Common myeloid progenitor, CD34-positive (primary cell): ENCODE measurements at regions not wholly inside any gene's neighbourhood (a gene's known extent, or its start where the extent isn't known, plus 50 kb on each side); places are given as distances from the start of the nearest gene placed in this dataset.

ENCODE experiments used
- CTCF ChIA-PET: fragments of 350-600 bp; sonication (Branson Sonifier 250); formaldehyde crosslinking; loops from one replicate; lab custom pipeline; 2021; ENCODE audit warnings: antibody characterized with exemption; lab: Charles Lee
- POLR2A ChIA-PET: fragments of 350-600 bp; sonication (Branson Sonifier 250); formaldehyde crosslinking; loops from one replicate; lab custom pipeline; 2021; ENCODE audit warnings: antibody characterized with exemption; lab: Charles Lee
- DNase-seq, 3 donors: peaks; one replicate each; pipeline versions ENCODE4 v3.0.0 to v3.0.0-alpha.2; 2013
- H3K27ac ChIP-seq, 2 experiments: 1 replicate in 1 of 2; 2 replicates in 1 of 2; pipeline ENCODE4 v1.7.0; 2013; ENCODE audit warnings: inconsistent platforms in 2 of 2, low read length in 2 of 2, mild to moderate bottlenecking in 2 of 2, low read depth in 1 of 2, moderate library complexity in 1 of 2; ENCODE audit not compliant: severe bottlenecking in 2 of 2, insufficient read depth in 1 of 2, poor library complexity in 1 of 2
- H3K27me3 ChIP-seq, 5 experiments: replicated peaks in 2 of 5; 1 replicate in 3 of 5; 2 replicates in 2 of 5; pipeline versions ENCODE4 v1.6.1 to v1.7.0; 2013; ENCODE audit warnings: low read length in 4 of 5, mild to moderate bottlenecking in 2 of 5, moderate library complexity in 2 of 5, inconsistent platforms in 1 of 5; ENCODE audit not compliant: insufficient read depth in 5 of 5, control insufficient read depth in 4 of 5
- H3K36me3 ChIP-seq, 4 experiments: 1 replicate in 2 of 4; 2 replicates in 2 of 4; pipeline versions ENCODE4 v1.6.1 to v1.7.0; 2013; ENCODE audit warnings: low read length in 3 of 4, control low read depth in 1 of 4, mild to moderate bottlenecking in 1 of 4; ENCODE audit not compliant: control insufficient read depth in 4 of 4, insufficient read depth in 4 of 4
- H3K4me1 ChIP-seq, 4 experiments: 1 replicate in 3 of 4; 2 replicates in 1 of 4; pipeline versions ENCODE4 v1.6.1 to v1.7.1; 2013; ENCODE audit warnings: low read length in 3 of 4, mild to moderate bottlenecking in 3 of 4, control low read depth in 1 of 4, inconsistent platforms in 1 of 4, moderate library complexity in 1 of 4; ENCODE audit not compliant: control insufficient read depth in 4 of 4, insufficient read depth in 4 of 4; ENCODE audit errors: control extremely low read depth in 1 of 4
- H3K4me3 ChIP-seq, 7 experiments: 1 replicate in 4 of 7; 2 replicates in 3 of 7; pipeline versions ENCODE4 v1.5.1 to v1.7.0; 2013; ENCODE audit warnings: mild to moderate bottlenecking in 7 of 7, low read length in 6 of 7, moderate library complexity in 6 of 7, inconsistent platforms in 2 of 7, low read depth in 2 of 7, control low read depth in 1 of 7; ENCODE audit not compliant: insufficient read depth in 4 of 7, control insufficient read depth in 1 of 7; ENCODE audit errors: extremely low read depth in 1 of 7
- H3K9me3 ChIP-seq, 5 experiments: 1 replicate in 4 of 5; 2 replicates in 1 of 5; pipeline versions ENCODE4 v1.6.1 to v1.7.1; 2013; ENCODE audit warnings: low read length in 4 of 5, mild to moderate bottlenecking in 2 of 5, inconsistent platforms in 1 of 5, low read depth in 1 of 5, moderate library complexity in 1 of 5; ENCODE audit not compliant: control insufficient read depth in 4 of 5, insufficient read depth in 2 of 5; ENCODE audit errors: control extremely low read depth in 1 of 5
- WGBS: methylation state at CpG from one replicate; pipeline ENCODE4 v1.1.5; 2013; ENCODE audit not compliant: insufficient coverage; 5-methylcytosine and 5-hydroxymethylcytosine counted together

DNA sequence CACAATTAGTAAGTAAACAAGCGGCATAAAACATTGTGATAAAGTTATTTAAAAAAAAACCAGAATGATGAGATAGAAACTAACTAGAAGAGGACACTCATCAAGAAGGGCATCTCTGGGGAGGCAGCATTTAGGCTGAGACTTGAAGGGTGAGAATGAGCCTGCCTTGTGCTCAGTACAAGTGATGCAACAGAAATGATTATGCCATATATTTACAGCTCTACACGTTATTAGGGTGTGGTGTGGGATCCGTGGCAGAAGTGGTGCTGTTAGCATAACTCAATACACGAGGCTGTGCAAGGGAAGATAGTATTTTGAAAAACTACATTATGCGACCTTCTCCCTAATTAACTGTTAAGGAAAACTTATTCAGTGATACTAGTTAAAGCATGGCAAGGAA, 178.5 kb upstream of the ATF7IP start:
- ChIA-PET CTCF (interaction anchor here (1.2 to 3.0 kb wide), 4 partner anchors 19 to 281 kb away, joined by 3 to 15 read pairs (median 12); no protein-coding TSS in a partner anchor), POLR2A (no interaction called here)
- no peak for DNase-seq
- H3K9me3 ChIP-seq = no peaks in the 10 kb centered on the region
- no peaks in the 10 kb centered on the region for H3K36me3 ChIP-seq
- no peaks in the 10 kb centered on the region for H3K4me1 ChIP-seq
- H3K27ac ChIP-seq = no peak overlapping the region
- H3K27me3 ChIP-seq = peaks cover 0 to 2% (median 0%) of the 10 kb centered on the region in 5 experiments
- WGBS = 96% methylated on average over 4 of the region's 5 CpGs
- H3K4me3 ChIP-seq = no peak overlapping the region

DNA sequence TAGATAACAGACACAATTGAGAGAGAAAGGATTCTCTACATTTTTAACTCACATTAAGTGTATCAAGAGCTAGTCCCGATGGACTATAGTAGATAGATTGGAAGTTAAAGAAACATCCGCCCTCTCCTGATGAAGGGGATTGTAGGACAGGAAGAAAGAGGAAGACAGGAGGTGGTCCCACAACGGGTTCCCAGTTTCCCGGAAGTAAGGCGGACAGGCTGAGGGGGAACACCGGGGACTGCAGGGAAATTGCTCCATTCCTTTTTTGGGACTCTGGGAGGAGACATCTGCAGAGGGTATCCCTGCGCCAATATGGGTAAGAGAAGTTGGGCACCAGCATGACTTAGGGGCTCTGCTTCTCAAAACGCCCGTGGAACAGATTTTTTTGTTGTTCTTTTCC, 177.5 kb upstream of the ATF7IP start:
- Histone ChIP-seq H3K27ac (no peak overlapping the region), H3K4me3 (no peak overlapping the region), H3K4me1 (no peaks in the 10 kb centered on the region), H3K36me3 (no peaks in the 10 kb centered on the region), H3K9me3 (no peaks in the 10 kb centered on the region), H3K27me3 (peaks cover 0 to 2% (median 0%) of the 10 kb centered on the region in 5 experiments)
- no peak for DNase-seq
- ChIA-PET POLR2A (no interaction called here), CTCF (interaction anchor here (0.6 to 0.9 kb wide), 2 partner anchors 17 to 325 kb away, joined by 3 read pairs; no protein-coding TSS in a partner anchor)
- WGBS = 97% methylated on average over 5 of the region's 9 CpGs

GRCh38 chr12:14188744-14189143, 176.7 kb upstream of the ATF7IP start:
- Histone ChIP-seq H3K9me3 (no peaks in the 10 kb centered on the region), H3K4me3 (no peak overlapping the region), H3K27me3 (peaks cover 0 to 5% (median 0%) of the 10 kb centered on the region in 5 experiments), H3K27ac (no peak overlapping the region), H3K4me1 (no peaks in the 10 kb centered on the region), H3K36me3 (no peaks in the 10 kb centered on the region)
- ChIA-PET CTCF (interaction anchor here (0.9 kb wide), 1 partner anchor 18 kb away, joined by 3 read pairs; no protein-coding TSS in a partner anchor), POLR2A (no interaction called here)
- DNase-seq = no peak
- WGBS = 58% methylated on average over 1 of the region's 2 CpGs

- Histone ChIP-seq H3K4me1 (no peaks in the 10 kb centered on the region), H3K36me3 (no peaks in the 10 kb centered on the region), H3K27ac (no peak overlapping the region), H3K27me3 (peaks cover 0 to 5% (median 0%) of the 10 kb centered on the region in 5 experiments), H3K4me3 (no peak overlapping the region), H3K9me3 (no peaks in the 10 kb centered on the region)
- WGBS = no CpG with 5 or more reads among the region's 1 CpG
- no peak for DNase-seq
- ChIA-PET CTCF (interaction anchor here (0.7 kb wide), 1 partner anchor 33 kb away, joined by 4 read pairs; no protein-coding TSS in a partner anchor), POLR2A (no interaction called here)
These were observed 174.8 kb upstream of the ATF7IP start for GRCh38 chr12:14190694-14191093.

DNA sequence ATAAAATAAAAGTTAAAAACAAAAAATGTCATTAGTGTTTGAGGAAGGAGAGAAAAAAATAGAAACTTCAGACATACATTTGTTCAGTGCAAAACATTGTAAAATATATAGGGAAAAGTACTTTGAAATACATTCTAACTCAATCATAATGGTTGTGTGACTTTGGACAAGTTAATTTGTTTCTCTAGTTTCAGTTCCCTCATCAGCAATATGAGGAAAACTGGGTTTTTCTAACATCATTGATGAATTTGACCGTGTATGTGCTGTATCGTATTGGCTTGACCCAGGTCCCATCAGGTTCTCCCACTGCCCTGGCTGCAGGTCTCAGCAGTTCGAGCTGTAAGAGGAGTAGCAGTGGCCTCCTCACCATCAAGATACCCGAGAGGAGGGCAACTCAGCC, 173.9 kb upstream of the ATF7IP start:
- Histone ChIP-seq H3K36me3 (no peaks in the 10 kb centered on the region), H3K27me3 (peaks cover 0 to 5% (median 0%) of the 10 kb centered on the region in 5 experiments), H3K4me1 (no peaks in the 10 kb centered on the region), H3K27ac (no peak overlapping the region), H3K9me3 (no peaks in the 10 kb centered on the region), H3K4me3 (no peak overlapping the region)
- DNase-seq = no peak
- ChIA-PET POLR2A (no interaction called here), CTCF (no interaction called here)
- WGBS = 98% methylated on average over 4 of the region's 4 CpGs

- no peaks in the 10 kb centered on the region for H3K36me3 ChIP-seq
- CTCF ChIA-PET = no interaction called here
- peaks cover 0 to 3% (median 0%) of the 10 kb centered on the region in 5 experiments for H3K27me3 ChIP-seq
- POLR2A ChIA-PET = no interaction called here
- no peaks in the 10 kb centered on the region for H3K4me1 ChIP-seq
- WGBS = 67% methylated on average over 9 of the region's 10 CpGs
- H3K9me3 ChIP-seq = no peaks in the 10 kb centered on the region
- H3K27ac ChIP-seq = no peak overlapping the region
- no peak overlapping the region for H3K4me3 ChIP-seq
- DNase-seq = peak in 1 of 3 donors; percentile 6
These were observed 171.8 kb upstream of the ATF7IP start for GRCh38 chr12:14193639-14194038.

DNA sequence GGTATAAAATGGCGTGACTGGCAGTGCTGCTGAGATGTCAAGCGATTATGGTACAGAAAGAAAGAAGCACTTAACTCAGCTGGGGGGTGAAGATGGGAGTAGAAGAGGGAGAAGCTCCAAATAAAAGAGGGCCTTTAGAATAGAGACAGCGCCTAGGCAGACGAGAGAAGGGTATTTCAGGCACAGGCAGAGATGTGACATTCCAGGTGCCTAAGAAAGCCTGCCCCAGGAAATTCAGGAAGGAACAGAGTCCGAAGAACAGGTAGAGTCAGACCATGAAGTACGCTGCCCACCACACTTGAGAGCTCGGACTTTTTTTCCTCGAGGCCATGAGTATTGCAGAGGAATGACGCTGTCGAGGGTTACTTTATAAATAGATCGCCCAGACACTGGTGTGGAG, 170.9 kb upstream of the ATF7IP start:
- H3K36me3 ChIP-seq = no peaks in the 10 kb centered on the region
- peaks cover 0 to 3% (median 0%) of the 10 kb centered on the region in 5 experiments for H3K27me3 ChIP-seq
- no peak overlapping the region for H3K27ac ChIP-seq
- ChIA-PET POLR2A (no interaction called here), CTCF (no interaction called here)
- H3K4me3 ChIP-seq = no peak overlapping the region
- no peaks in the 10 kb centered on the region for H3K9me3 ChIP-seq
- no peaks in the 10 kb centered on the region for H3K4me1 ChIP-seq
- 97% methylated on average over 11 of the region's 11 CpGs for WGBS
- no peak for DNase-seq
